Panc1 (cell line): ENCODE measurements at regions not wholly inside any gene's neighbourhood (a gene's known extent, or its start where the extent isn't known, plus 50 kb on each side); places are given as distances from the start of the nearest gene placed in this dataset.

ENCODE experiments used
- ATAC-seq: fragments of 200-7000 bp; cut with Tn5 transposase; 2 replicates; pipeline ENCODE4 v1.9.1; 2020; ENCODE audit warnings: mild to moderate bottlenecking, moderate library complexity
- BruUV-seq: library from RNA; stranded (reverse); fragments of 400-500 nt; replicated peaks from 2 replicates; lab custom pipeline; 2021; lab: Mats Ljungman, UMichigan
- CTCF ChIA-PET: fragments of 300-600 bp; sonication (Branson Sonifier 250); formaldehyde crosslinking; loops from one replicate; lab custom pipeline; 2022; ENCODE audit warnings: antibody characterized with exemption; lab: Charles Lee
- POLR2A ChIA-PET: fragments of 300-600 bp; sonication (Branson Sonifier 250); formaldehyde crosslinking; loops from one replicate; lab custom pipeline; 2022; ENCODE audit warnings: antibody characterized with exemption; lab: Charles Lee
- DNase-seq: peaks from one replicate; pipeline ENCODE4 v3.0.0-alpha.2; 2010; ENCODE audit warnings: low read depth, low spot score
- H3K27ac ChIP-seq: 2 replicates; pipeline ENCODE4 v1.5.1; 2011; ENCODE audit warnings: mild to moderate bottlenecking, low read length, inconsistent platforms
- H3K27me3 ChIP-seq: fragments of 200-500 bp; sonication (Bioruptor generic); 2 replicates; pipeline ENCODE4 v1.6.0; 2014; ENCODE audit warnings: low read length, inconsistent platforms; ENCODE audit not compliant: control insufficient read depth, insufficient read depth
- H3K36me3 ChIP-seq: fragments of 200-500 bp; sonication (Bioruptor generic); 2 replicates; pipeline ENCODE4 v1.5.1; 2014; ENCODE audit warnings: inconsistent platforms, mild to moderate bottlenecking, low read length, moderate library complexity; ENCODE audit not compliant: control insufficient read depth, insufficient read depth
- H3K4me1 ChIP-seq: 2 replicates; pipeline ENCODE4 v1.5.1; 2011; ENCODE audit warnings: inconsistent platforms, mild to moderate bottlenecking, low read length, moderate library complexity; ENCODE audit not compliant: control insufficient read depth, insufficient read depth
- H3K4me3 ChIP-seq, 2 experiments: 2 replicates each; pipeline ENCODE4 v1.5.1; 2011 to 2012; ENCODE audit warnings: low read depth in 2 of 2, low read length in 2 of 2, mild to moderate bottlenecking in 2 of 2, inconsistent platforms in 1 of 2, moderate library complexity in 1 of 2
- H3K9me3 ChIP-seq: fragments of 200-500 bp; sonication (Bioruptor generic); 2 replicates; pipeline ENCODE4 v1.5.1; 2014; ENCODE audit warnings: low read depth, mild to moderate bottlenecking, inconsistent platforms, low read length, moderate library complexity; ENCODE audit not compliant: control insufficient read depth, insufficient read depth
- POLR2AphosphoS5 ChIP-seq: IDR thresholded peaks from 2 replicates; pipeline ENCODE4 v1.6.1; 2012; ENCODE audit warnings: mild to moderate bottlenecking, low read depth, low read length, moderate library complexity
- SIN3A ChIP-seq: IDR thresholded peaks from 2 replicates; pipeline ENCODE4 v1.6.1; 2012; ENCODE audit warnings: low read depth, mild to moderate bottlenecking, low read length, moderate library complexity, borderline replicate concordance; ENCODE audit not compliant: insufficient read depth
- TCF7L2 ChIP-seq: IDR thresholded peaks from 2 replicates; pipeline ENCODE4 v1.6.1; 2011; ENCODE audit warnings: mild to moderate bottlenecking, low read depth, low read length, inconsistent platforms
- in situ Hi-C: cut with HindIII; loops from 2 replicates; pipeline ENCODE4 v1.10.0; 2016; ENCODE audit warnings: low sequenced_read_pairs, low pct_unique_long_range_greater_than_20kb
- intact Hi-C: fragments of 100-400 bp; cut with micrococcal nuclease; formaldehyde crosslinking; loops from one replicate; pipeline ENCODE4 v1.10.0; 2022; ENCODE audit not compliant: unreplicated experiment
- TF ChIP-seq, protein P1 (sequence below): fragments of 450-650 bp; IDR thresholded peaks from 2 replicates; pipeline ENCODE4 v1.5.1; 2017; ENCODE audit warnings: mild to moderate bottlenecking
- TF ChIP-seq, protein P2 (sequence below), 2 experiments: IDR thresholded peaks; 2 replicates each; pipeline ENCODE4 v1.6.1; 2011 to 2012; ENCODE audit warnings: low read depth in 2 of 2, control low read depth in 1 of 2, low read length in 1 of 2, mild to moderate bottlenecking in 1 of 2, moderate library complexity in 1 of 2; ENCODE audit not compliant: insufficient read depth in 1 of 2

- no peak overlapping the region for H3K27ac ChIP-seq
- ChIA-PET CTCF (interaction anchor here (0.6 kb wide), 1 partner anchor 42 kb away, joined by 3 read pairs; no protein-coding TSS in a partner anchor), POLR2A (no interaction called here)
- TF ChIP-seq POLR2AphosphoS5, result no peak
- no peak for TF ChIP-seq SIN3A
- TF ChIP-seq, protein P1, sequence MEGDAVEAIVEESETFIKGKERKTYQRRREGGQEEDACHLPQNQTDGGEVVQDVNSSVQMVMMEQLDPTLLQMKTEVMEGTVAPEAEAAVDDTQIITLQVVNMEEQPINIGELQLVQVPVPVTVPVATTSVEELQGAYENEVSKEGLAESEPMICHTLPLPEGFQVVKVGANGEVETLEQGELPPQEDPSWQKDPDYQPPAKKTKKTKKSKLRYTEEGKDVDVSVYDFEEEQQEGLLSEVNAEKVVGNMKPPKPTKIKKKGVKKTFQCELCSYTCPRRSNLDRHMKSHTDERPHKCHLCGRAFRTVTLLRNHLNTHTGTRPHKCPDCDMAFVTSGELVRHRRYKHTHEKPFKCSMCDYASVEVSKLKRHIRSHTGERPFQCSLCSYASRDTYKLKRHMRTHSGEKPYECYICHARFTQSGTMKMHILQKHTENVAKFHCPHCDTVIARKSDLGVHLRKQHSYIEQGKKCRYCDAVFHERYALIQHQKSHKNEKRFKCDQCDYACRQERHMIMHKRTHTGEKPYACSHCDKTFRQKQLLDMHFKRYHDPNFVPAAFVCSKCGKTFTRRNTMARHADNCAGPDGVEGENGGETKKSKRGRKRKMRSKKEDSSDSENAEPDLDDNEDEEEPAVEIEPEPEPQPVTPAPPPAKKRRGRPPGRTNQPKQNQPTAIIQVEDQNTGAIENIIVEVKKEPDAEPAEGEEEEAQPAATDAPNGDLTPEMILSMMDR, result no peak
- TF ChIP-seq TCF7L2, result no peak
- TF ChIP-seq, protein P2, sequence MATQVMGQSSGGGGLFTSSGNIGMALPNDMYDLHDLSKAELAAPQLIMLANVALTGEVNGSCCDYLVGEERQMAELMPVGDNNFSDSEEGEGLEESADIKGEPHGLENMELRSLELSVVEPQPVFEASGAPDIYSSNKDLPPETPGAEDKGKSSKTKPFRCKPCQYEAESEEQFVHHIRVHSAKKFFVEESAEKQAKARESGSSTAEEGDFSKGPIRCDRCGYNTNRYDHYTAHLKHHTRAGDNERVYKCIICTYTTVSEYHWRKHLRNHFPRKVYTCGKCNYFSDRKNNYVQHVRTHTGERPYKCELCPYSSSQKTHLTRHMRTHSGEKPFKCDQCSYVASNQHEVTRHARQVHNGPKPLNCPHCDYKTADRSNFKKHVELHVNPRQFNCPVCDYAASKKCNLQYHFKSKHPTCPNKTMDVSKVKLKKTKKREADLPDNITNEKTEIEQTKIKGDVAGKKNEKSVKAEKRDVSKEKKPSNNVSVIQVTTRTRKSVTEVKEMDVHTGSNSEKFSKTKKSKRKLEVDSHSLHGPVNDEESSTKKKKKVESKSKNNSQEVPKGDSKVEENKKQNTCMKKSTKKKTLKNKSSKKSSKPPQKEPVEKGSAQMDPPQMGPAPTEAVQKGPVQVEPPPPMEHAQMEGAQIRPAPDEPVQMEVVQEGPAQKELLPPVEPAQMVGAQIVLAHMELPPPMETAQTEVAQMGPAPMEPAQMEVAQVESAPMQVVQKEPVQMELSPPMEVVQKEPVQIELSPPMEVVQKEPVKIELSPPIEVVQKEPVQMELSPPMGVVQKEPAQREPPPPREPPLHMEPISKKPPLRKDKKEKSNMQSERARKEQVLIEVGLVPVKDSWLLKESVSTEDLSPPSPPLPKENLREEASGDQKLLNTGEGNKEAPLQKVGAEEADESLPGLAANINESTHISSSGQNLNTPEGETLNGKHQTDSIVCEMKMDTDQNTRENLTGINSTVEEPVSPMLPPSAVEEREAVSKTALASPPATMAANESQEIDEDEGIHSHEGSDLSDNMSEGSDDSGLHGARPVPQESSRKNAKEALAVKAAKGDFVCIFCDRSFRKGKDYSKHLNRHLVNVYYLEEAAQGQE (IDR thresholded peaks at IDR 0.05; ENCODE audit: insufficient read depth in 1 of 2, low read depth in 2 of 2, low read length in 1 of 2), result no peak
- H3K4me1 ChIP-seq, result no peaks in the 10 kb centered on the region
- intact Hi-C loops, result no loop called here
- ATAC-seq, result no peak
- no TSS peak for BruUV-seq
- no peaks in the 10 kb centered on the region for H3K36me3 ChIP-seq
- H3K27me3 ChIP-seq, result peaks cover 6% of the 10 kb centered on the region; the same call in 1 of the 2 replicates
- in situ Hi-C loops, result no loop called here
- no peak for DNase-seq
- H3K4me3 ChIP-seq, result no peak overlapping the region
- H3K9me3 ChIP-seq, result no peaks in the 10 kb centered on the region
These were observed 214.7 kb upstream of the TBX20 start for GRCh38 chr7:35468606-35469005.

DNA sequence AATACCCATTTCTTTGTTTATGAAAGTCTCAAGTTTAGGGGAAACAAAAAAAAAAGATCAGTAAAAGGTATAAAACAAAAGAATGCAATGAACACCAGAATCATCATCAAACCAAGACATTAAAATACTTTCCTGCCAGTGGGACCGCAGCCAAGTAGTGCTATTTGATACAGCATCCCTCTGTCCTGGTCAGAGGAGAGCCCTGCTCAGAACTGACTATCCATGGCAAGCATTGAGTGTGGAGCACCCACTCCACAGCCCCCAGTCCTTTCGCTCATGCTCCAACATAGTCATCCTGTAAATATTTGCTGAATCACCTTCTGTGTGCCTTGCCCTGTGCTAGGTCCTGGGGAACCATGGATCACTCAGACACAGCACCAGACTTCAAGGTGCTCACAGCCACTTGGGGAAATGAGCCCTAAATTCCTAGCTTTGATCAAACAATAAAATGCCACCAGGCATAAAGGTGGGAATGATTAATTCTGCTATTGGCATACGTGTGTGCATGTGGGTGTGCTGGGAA, 213.6 kb upstream of the TBX20 start:
- in situ Hi-C loops (no loop called here), intact Hi-C loops (no loop called here)
- CTCF ChIA-PET, result no interaction called here
- ATAC-seq (no peak), DNase-seq (no peak)
- Histone ChIP-seq H3K4me1 (no peaks in the 10 kb centered on the region), H3K9me3 (no peaks in the 10 kb centered on the region), H3K36me3 (no peaks in the 10 kb centered on the region), H3K4me3 (no peak overlapping the region), H3K27me3 (peaks cover 15% of the 10 kb centered on the region), H3K27ac (no peak overlapping the region)
- POLR2A ChIA-PET, result no interaction called here
- no TSS peak for BruUV-seq
- TF ChIP-seq, protein P1, result no peak
- no peak for TF ChIP-seq SIN3A
- TF ChIP-seq TCF7L2, result no peak
